ENCODE measurements at regions not wholly inside any gene's neighbourhood (a gene's known extent, or its start where the extent isn't known, plus 50 kb on each side); places are given as distances from the start of the nearest gene placed in this dataset.
"Not testable (repeated sequence)": the region's sequence is repeated elsewhere in the genome, so short reads cannot be mapped to it uniquely, and the experiment has no call there.

DNA sequence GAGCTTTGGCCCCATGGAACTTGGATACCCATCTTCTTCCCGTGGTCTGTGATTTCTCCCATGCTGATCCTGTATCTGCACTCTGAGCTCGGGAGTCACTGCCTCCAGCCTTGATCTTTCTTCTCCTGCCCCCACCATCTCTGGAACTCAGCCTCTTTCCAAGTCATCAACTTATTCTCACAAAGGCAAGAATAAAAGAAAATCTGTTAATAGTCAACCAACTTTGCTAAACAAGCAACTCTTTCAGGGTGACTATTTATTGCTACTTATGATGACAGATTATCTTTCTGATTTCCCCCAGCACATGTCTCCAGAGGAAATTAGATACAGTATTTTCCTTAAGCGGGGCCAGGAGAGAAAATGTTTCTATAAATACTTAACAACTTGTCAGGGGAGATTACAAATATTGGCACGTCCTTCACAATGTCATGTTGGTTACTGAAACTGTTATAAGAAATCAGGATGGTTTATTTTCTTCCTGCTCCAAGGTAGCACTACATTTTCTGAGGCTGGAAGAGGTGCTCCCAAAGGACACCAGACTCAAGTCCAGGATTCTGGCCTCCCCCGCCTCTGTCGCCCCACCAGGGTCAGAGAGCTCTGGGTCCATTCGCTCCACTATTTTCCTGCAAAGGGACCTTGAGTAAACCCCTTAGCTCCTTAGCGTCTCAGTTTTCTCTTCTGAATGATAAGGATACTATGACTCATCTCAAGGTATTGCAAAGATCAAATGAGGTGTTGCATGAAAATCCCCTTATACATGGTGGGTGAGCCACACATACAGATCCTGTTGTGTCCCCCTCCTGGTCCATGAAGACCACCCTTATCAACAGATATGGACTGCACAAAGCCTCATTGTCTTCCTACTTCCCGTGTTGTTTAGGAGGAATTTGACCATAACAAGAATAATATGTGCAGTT is 205.2 kb upstream of the WSCD1 start:
- no peak for DNase-seq (ENCODE audit: low read depth in 2 of 2)

DNA sequence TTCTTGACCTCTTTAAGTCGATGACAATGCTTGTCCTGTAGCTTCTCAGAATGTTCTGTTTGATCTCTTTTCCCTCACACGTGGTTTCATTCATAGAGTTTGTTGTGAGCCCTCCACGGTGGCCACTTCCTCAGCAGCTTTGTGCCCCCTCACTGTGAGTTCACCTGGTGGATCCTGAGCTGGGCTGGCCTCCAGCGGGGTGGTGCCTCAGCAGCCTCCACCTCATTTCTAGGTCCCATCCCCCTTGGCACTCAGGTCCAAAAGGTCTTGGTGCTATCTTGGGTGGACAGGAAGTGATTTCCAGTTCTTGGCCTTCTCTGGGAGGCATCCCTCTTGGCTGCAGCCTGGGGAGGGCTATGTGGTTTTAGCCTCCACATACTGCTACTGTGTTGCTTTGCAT is 203.2 kb upstream of the WSCD1 start:
- DNase-seq (ENCODE audit: low read depth in 2 of 2), result no peak

DNA sequence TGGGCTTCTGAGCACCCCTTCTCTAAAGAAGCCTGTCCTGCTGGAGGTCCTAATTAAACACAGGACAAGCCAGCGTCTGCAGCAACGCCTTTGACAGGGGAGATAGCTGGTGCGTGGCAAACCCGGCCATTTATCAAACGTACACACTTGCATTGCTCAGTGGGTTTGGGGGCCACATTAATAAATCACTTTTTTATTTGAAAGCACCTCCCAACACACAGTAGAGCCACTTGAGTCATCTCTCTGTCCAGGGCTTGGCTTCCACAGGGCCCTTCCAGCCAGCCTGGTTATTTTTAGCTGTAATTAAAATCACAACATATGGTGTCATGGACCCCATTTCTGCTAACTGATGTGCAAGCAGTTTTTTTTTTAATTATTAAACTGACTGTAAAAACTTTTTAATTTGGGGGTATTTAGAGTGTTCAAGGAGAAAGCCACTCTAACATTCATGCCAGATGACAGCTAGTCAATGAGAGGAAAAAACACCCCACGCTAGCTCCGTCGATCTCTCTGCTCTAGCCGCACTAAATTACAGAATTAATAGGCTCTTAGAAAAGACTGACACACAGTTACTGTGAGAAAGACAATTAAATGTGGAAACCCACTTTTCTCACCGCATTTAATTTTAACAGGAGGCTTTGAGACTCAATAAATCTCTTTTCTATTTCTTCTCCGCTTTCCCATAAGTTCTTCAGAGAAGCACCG is 201.0 kb upstream of the WSCD1 start:
- no peak for DNase-seq (ENCODE audit: low read depth in 2 of 2)

DNA sequence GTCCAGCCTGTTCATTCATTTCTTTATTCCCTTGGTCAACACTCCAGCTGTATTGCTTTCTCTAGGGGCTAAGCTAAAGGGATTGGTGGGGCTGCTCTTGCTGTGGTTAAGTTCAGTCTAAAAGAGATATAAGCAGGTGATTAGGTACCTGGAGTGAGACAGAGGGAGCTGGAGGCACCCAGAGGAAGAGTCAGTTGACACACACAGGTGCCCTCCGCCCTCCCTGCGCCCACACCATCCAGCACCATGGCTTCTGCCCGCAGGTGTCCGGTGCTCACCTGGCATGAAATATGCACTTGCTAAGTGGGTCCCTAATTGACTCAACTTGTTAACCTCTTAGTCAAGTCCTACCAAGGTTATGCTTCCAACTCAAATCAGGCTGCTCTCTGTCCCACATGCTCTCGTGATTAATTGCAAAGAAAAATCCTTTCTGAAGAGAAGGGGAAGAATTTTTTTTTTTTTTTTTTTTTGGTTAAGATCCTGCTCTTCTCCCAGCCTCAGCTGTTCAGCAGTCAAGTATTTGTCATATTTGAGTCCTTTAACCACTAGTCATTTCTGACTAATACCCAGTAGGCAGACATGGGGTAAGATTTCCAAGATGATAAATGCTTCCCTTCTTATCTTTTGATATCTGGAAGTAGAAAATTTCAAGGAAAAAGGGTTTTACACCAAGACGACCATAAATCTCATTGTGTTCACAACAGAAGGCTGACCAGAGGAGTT is 199.8 kb upstream of the WSCD1 start:
- no peak for DNase-seq (ENCODE audit: low read depth in 2 of 2)

DNA sequence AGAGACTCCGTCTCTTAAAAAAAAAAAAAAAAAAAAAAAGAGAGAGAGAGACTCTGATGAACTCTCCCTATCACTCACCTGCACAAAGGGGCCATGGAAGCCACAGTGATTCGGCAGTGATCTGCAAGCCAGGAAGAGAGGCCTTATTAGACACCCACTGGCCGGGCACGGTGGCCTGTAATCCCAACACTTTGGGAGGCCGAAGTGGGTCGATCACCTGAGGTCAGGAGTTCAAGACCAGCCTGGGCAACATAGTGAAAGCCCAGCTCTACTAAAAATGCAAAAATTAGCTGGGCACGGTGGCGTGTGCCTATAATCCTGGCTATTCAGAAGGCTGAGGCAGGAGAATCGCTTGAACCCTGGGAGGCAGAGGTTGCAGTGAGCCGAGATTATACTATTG is 198.5 kb upstream of the WSCD1 start:
- DNase-seq (ENCODE audit: low read depth in 2 of 2), result no peak

DNA sequence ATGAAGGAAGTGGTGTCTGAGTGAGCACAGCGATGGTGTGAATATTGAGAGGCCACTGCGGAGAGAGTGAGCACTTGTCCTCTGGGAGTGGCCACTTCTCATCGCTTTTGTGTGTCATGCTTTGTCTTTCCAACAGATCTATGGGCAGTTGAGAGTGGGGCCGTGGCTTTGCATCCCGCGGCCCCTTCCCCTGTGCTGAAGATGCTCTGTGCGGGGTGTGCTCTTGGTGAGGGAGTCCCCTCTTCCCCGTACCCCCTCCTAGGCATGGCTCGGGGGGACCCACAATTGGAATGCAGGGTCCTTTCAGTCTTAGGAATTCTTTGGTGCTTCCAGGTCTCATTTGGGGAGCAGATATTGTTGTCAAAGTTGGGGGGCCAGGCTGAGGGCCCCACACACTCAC is 197.3 kb upstream of the WSCD1 start:
- no peak for DNase-seq (ENCODE audit: low read depth in 2 of 2)

DNA sequence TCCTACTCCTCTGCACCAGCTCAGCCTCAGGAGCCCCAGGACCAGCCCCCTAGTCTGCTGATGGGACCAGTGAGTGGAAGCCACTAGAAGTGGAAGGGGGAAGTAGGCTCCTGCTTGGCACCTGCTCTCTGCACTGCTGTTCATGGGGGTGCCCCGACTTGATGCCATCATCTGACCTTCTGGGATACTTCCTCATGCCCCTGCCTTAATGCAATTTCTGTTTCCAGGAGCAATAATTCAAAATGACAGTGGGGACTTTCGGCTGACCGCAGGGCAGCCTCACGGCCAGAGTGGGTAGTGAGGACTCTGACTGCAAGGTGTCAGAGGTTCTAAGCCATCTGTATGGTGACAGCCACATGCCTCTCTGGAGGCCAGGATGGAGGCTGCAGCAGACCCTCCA is 196.4 kb upstream of the WSCD1 start:
- no peak for DNase-seq (ENCODE audit: low read depth in 2 of 2)

DNA sequence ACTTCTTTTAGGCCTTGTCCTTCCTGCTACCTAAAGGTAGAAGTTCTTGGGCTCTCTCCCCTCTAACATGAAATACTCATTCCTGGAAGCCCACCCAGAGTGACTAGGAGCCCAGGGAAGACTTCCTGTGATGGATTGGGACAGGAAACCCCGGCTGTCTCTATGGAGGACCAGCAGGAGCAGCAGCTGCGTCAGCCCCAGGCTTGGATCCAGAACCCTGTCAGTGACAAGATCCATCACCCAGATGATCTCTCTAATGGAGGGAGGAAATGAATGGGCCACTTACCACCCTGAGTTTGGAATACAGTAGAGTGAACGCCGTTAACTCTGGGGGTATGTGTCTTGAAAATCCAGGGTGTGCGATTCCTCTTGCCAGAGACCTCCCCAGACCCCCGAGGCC is 195.7 kb upstream of the WSCD1 start:
- DNase-seq (ENCODE audit: low read depth in 2 of 2), result no peak

DNA sequence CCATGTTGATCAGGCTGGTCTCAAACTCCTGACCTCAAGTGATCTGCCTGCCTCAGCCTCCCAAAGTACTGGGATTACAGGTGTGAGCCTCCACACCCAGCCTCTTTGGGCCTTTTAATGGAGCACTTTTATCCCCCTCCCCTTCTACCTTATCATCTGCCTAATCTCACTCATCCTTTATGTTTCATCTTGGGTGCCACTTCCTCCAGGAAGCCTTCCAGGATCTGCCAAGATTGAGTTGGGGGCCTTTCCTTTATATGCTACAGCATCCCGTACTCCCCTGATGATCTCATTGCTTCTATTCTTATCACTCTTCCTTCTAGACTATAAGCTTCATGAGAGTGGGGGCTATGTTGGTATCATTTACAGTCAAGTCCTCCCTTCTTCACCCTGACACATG is 192.8 kb upstream of the WSCD1 start:
- no peak for DNase-seq (ENCODE audit: low read depth in 2 of 2)

DNA sequence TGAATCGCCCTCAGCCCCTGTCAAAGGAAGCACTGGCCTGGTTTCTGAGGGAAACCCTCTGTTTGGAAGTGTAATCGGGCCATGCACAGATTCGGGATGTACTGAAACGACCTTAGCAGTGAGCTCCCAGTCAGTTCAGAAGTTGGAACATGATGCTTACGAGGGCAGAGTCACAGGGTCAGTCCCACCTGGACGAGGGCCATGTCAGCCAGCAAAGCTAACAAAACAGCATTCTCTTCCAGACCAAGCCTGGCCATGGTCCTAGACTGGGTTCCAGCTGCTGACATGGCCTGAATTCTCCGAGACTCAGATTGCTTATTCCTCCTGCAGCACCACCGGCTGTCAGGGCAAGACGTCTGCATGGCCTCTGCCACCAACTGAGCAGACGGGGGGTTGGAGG is 192.2 kb upstream of the WSCD1 start:
- DNase-seq (ENCODE audit: low read depth in 2 of 2), result no peak

DNA sequence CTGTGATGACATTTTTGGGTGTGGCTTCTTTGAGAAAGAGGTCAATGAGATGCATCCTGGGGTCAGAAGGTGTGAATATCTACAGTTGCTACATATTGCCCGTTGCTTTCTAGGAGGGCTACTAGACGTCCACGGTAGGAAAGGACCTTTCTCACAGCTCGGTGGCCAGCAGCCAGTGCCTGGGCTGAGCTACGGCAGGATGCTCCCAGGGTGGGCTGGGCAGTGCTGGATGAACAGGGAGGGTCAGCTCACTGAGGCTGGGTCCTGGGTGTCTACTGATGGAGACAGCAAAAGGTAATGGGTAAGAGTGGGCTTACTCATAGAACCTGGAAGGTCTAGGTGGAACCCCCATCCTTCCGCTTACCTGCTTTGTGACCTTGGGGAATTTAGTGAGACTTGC is 188.3 kb upstream of the WSCD1 start:
- DNase-seq (ENCODE audit: low read depth in 2 of 2), result no peak

DNA sequence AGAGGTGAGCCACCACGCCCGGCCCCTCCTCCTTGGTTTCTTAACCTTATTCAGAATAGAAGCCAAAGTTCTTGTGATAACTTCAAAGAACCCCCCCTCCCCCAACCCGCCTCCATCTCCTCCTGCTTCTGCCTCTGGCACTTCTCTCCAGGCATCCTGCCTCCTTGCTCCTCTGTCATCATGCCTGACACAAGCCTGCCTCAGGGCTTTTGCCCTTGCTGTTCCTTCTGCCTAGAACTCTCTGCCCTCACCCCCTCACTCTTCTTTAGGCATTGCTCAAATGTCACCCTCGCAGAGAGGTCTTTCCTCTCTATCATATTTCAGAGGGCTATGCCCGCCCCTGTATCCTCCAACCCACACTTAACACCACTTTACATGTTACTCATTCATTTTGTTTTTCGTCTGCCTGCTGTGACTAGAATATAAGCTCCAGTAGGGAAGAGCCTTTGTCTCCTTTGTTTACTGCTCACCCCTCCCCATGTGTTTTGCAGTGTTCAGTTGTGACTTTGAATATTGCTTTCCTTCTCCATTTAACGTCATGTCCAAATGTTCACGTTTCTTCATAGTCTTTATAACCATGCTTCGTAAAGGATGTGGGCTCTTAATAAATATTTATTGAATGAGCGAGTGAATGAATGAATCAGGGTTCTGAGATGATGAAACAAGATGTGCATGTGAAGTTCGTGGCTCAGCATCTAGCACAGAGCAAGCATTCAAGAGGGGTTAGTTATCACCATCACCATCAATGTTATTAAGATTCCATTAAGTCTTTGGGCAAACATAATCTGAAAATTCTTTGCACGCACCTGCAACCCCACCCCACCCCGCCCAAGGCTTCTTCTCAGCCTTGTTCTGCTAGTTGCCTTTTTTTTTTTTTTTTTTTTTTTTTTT is 186.2 kb upstream of the WSCD1 start:
- no peak for DNase-seq (ENCODE audit: low read depth in 2 of 2)

DNA sequence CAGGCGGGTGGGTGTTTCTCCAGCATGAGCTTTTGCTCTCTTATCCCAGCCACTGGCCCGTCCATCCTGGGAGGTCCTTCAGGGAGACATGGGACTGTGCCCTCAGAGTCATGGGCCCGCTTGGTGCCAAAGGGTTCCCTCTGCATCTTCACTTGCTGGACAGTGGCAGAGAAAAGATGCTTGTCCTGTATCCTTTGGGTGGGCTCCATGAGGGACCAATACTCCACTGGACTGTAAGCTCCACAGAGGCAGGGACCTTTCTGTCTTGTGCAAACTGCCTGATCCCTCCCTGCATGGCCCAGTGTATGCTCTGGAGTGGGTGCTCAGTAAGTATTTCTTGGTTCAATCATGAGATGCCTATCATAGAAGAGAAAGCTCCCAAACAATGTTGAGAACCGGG is 184.8 kb upstream of the WSCD1 start:
- DNase-seq (ENCODE audit: low read depth in 2 of 2), result no peak

DNA sequence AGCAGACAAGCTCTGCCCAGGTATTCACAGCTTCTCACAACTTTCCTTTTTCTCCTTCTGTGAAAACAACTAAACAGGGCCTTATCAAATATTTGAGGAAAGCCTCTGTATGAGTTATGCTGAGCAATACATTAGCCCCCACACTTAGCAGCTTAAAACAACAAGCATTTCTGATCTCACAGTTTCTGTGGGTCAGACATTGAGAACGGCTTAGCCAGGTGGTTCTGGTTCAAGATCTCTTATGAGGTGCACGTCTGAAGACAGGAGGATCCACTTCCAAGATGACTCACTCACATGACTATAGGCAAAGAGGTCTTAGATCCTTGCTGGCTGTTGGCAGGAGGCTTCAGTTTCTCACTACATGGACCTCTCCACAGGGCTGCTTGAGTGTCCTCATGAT is 181.4 kb upstream of the WSCD1 start:
- no peak for DNase-seq (ENCODE audit: low read depth in 2 of 2)

DNA sequence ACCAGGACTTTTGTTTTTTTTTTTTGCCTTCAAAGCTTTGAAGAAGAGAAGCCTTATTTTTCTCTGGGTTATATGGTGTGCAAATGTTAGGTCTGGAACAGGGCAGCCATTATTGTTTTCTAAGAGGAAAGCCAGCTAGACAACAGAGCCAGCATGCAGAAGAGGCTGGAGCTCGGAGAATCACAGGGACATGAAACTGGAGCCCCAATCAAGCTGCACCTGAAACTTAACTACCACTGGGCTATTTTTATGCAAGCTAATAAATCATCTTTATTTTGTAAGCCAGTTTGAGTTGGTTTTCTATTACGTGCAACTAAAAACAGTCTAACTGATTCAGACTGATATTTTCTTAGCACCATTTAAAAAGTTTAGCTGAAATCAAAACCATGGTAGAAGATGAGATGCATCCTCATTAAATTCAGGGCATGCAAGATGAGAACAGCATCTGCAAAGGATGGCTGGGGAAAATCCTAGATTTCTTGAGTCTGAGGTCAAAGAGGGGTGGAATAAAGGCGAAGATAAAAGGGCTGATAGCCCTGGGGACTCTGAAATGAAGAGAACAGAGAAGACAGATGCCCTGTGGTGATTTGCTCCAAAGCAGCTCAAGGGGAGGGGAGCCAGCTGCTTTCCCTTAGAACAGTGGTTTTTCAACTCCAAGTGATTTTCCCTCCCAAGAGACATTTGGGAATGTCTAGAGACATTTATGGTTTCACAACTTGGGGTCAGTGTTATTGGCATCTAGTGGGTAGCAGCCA is 177.1 kb upstream of the WSCD1 start:
- no peak for DNase-seq (ENCODE audit: low read depth in 2 of 2)

DNA sequence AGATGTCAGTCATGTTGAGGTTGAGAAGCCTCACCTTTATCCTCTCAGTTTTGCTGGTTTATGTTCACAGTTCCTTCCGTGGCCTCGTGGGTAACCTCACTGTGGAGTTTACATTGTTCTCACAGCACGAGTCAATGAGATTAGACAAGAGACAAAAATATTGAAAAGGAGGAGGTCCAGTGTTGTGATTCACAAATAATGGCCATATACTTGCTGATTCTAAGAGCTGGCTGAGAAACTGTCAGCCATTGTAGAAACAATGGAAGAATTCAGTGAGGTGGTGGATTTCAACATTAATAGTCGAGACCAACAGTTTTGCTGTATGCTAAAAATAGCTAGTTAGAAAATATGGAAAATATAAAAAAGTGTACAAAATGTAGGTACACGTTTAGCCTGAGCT is 176.4 kb upstream of the WSCD1 start:
- DNase-seq (ENCODE audit: low read depth in 2 of 2), result no peak

DNA sequence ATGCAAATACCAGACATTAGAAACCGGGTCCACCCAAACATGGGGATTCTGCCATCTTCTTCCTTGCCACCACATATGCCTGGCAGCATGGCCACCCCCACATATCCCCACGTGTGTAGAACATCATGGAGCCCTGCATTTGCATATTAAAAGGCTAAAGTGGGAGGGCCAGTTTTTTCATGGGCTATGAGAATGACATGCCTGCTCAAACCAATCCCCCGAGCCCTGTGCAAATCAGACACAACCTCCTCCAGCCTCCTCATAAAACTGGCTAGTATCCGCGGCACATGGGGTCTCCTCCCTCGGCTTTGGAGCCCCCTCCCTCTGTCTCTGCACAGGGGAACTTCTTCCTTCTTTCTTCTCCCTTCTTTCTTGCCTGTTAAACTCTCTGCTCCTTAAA is 174.9 kb upstream of the WSCD1 start:
- no peak for DNase-seq (ENCODE audit: low read depth in 2 of 2)

DNA sequence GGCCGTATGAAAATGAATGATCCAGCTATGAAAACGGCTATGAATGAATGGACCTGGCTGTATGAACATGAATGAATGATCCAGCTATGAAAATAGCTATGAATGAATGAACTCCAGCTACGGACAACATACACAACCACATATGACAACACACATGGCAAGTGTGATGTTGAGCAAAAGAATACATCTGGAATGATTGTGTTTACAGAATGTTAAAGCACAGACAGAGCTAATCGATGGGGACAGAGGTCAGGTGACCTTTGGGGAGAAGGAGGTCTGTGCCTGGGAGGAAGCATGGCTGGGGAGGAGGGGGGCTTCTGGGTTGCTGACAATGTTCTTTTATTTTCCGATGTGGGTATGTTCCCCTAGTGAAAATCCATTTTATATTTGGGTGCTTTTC is 174.0 kb upstream of the WSCD1 start:
- DNase-seq (ENCODE audit: low read depth in 2 of 2), result no peak

DNA sequence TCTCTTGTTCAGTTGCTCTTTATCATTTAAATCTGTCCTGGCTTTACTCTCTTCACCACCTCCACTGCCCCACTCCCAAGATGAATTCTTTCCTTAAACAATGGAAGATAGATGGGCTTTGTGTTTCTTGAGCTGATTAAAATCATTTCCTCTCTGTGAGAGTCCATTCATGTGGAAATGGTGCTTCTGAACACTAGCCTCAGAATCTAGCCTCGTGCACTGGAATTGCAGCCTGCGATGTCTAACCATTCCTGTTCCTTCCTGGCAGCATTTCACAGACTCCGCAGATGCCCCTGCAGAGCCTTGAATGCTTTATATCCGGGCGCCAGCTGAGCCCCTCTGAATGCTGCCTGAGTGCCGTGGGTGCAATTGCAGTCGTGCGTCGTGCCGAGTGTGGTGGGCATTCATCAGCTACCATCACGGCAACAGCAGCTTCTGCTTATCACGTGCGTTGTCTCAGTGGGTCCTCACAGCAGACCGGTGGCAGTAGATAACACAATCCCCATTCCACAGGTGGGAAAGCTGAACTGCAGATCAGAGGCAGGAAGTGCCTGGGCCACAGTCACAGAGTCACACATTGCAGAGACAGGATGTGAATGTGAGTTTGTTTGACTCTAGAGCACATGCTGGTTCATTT is 172.8 kb upstream of the WSCD1 start:
- no peak for DNase-seq (ENCODE audit: low read depth in 2 of 2)

DNA sequence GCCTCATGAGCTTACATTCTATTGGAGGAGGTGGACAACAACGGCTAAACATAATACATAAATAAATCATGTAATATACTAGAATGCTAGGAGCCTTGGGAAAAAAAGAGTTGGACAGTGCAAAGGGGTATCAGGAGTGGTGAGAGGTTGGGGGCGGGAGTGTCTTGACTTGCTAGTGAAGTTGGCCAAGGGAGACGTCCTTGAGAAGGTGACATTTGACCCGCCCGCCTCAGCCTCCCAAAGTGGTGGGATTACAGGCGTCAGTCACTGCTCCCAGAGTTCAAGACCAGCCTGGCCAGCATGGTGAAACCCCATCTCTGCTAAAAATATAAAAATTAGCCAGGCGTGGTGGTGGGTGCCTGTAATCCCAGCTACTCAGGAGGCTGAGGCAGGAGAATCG is 172.2 kb upstream of the WSCD1 start:
- DNase-seq (ENCODE audit: low read depth in 2 of 2), result not testable (repeated sequence)

Measured in stimulated activated CD8-positive, alpha-beta memory T cell treated with anti-CD3 and anti-CD28 coated beads, Interleukin-15, amount 100 ng/mL, for 4 hours (primary cell).